Endodermal cell (in vitro differentiated cells): ENCODE measurements at regions not wholly inside any gene's neighbourhood (a gene's known extent, or its start where the extent isn't known, plus 50 kb on each side); places are given as distances from the start of the nearest gene placed in this dataset.
"Not testable (repeated sequence)": the region's sequence is repeated elsewhere in the genome, so short reads cannot be mapped to it uniquely, and the experiment has no call there.

Experiments used
- DNase-seq: peaks from one replicate; pipeline ENCODE4 v3.0.0-alpha.2; 2017
- H3K27ac ChIP-seq: 2 replicates; pipeline ENCODE4 v1.5.1; 2013; ENCODE audit warnings: mild to moderate bottlenecking, low read depth, low read length, moderate library complexity
- H3K27me3 ChIP-seq: 2 replicates; pipeline ENCODE4 v1.6.1; 2013; ENCODE audit warnings: mild to moderate bottlenecking, low read length, moderate library complexity; ENCODE audit not compliant: insufficient read depth, control insufficient read depth, poor library complexity, severe bottlenecking
- H3K36me3 ChIP-seq: 2 replicates; pipeline ENCODE4 v1.7.0; 2013; ENCODE audit warnings: mild to moderate bottlenecking, low read length, moderate library complexity; ENCODE audit not compliant: control insufficient read depth, insufficient read depth
- H3K4me1 ChIP-seq: one replicate; pipeline ENCODE4 v1.7.0; 2013; ENCODE audit warnings: low read length; ENCODE audit not compliant: control insufficient read depth, insufficient read depth
- H3K4me3 ChIP-seq: 2 replicates; pipeline ENCODE4 v1.5.1; 2013; ENCODE audit warnings: mild to moderate bottlenecking, low read length, moderate library complexity
- H3K9ac ChIP-seq: 2 replicates; pipeline ENCODE4 v1.6.1; 2013; ENCODE audit warnings: mild to moderate bottlenecking, low read length, moderate library complexity; ENCODE audit not compliant: poor library complexity, severe bottlenecking; ENCODE audit errors: extremely low read depth
- H3K9me3 ChIP-seq: 2 replicates; pipeline ENCODE4 v1.6.1; 2013; ENCODE audit warnings: mild to moderate bottlenecking, low read length, moderate library complexity; ENCODE audit not compliant: control insufficient read depth
- H3K27ac Mint-ChIP-seq: 2 replicates; pipeline ENCODE4 v1.8.0; 2020; ENCODE audit warnings: mixed read lengths
- H3K27me3 Mint-ChIP-seq: 2 replicates; pipeline ENCODE4 v1.8.0; 2021; ENCODE audit warnings: mild to moderate bottlenecking, mixed read lengths; ENCODE audit not compliant: insufficient read depth
- H3K36me3 Mint-ChIP-seq: 2 replicates; pipeline ENCODE4 v1.8.0; 2020; ENCODE audit warnings: low read depth, mixed read lengths
- H3K4me1 Mint-ChIP-seq: 2 replicates; pipeline ENCODE4 v1.8.0; 2020; ENCODE audit warnings: mixed read lengths
- H3K4me3 Mint-ChIP-seq: 2 replicates; pipeline ENCODE4 v1.8.0; 2020; ENCODE audit warnings: mild to moderate bottlenecking, moderate library complexity, mixed read lengths
- H3K9me3 Mint-ChIP-seq: 2 replicates; pipeline ENCODE4 v1.8.0; 2020; ENCODE audit warnings: mild to moderate bottlenecking, mixed read lengths
- CTCF ChIP-seq: fragments of 200-600 bp; sonication (generic); conservative IDR thresholded peaks from 2 replicates; pipeline ENCODE4 v1.5.0; 2021; ENCODE audit warnings: antibody characterized with exemption, mild to moderate bottlenecking
- WGBS, 2 experiments: methylation state at CpG; one replicate each; pipeline versions ENCODE4 v1.1.5 to v1.1.7; 2013; ENCODE audit warnings: missing lambda C conversion rate in 2 of 2, mixed read lengths in 1 of 2; ENCODE audit not compliant: insufficient coverage in 1 of 2, insufficient read length in 1 of 2; 5-methylcytosine and 5-hydroxymethylcytosine counted together

- peaks cover 50% of the 10 kb centered on the region for H3K27me3 Mint-ChIP-seq
- TF ChIP-seq CTCF, result no peak
- H3K4me3 Mint-ChIP-seq, result no peak overlapping the region
- 89 to 91% methylated on average over 12 to 21 of the region's 21 CpGs for WGBS, 2 experiments
- no peaks in the 10 kb centered on the region for H3K36me3 ChIP-seq
- H3K4me1 ChIP-seq, result no peaks in the 10 kb centered on the region
- H3K9ac ChIP-seq, result no peak overlapping the region
- H3K27me3 ChIP-seq, result peaks cover 17% of the 10 kb centered on the region
- no peak overlapping the region for H3K27ac ChIP-seq
- H3K4me3 ChIP-seq, result no peak overlapping the region
- no peaks in the 10 kb centered on the region for H3K36me3 Mint-ChIP-seq
- no peak overlapping the region for H3K27ac Mint-ChIP-seq
- peaks cover 15% of the 10 kb centered on the region for H3K4me1 Mint-ChIP-seq
- no peak for DNase-seq
- H3K9me3 ChIP-seq, result no peaks in the 10 kb centered on the region
- H3K9me3 Mint-ChIP-seq, result peaks cover 11% of the 10 kb centered on the region
Observed at GRCh38 chr6:28638787-28639430, 113.2 kb downstream of the GPX5 start.

- DNase-seq, H3K4me1 Mint-ChIP-seq, H3K4me1 ChIP-seq, H3K27ac ChIP-seq, H3K9me3 ChIP-seq, H3K9ac ChIP-seq, H3K36me3 ChIP-seq, H3K27ac Mint-ChIP-seq, H3K4me3 Mint-ChIP-seq, H3K4me3 ChIP-seq, H3K36me3 Mint-ChIP-seq: not testable (repeated sequence)
- H3K27me3 ChIP-seq, result peaks cover 15% of the 10 kb centered on the region
- Mint-ChIP-seq H3K9me3 (peaks cover 11% of the 10 kb centered on the region), H3K27me3 (peaks cover 43% of the 10 kb centered on the region)
- WGBS, 2 experiments, result 96 to 98% methylated on average over 16 to 44 of the region's 47 CpGs
Observed at GRCh38 chr6:28639445-28640290, 114.0 kb downstream of the GPX5 start.

GRCh38 chr6:28643017-28643740 is 117.5 kb downstream of the GPX5 start:
- Mint-ChIP-seq H3K4me1 (peaks cover 8% of the 10 kb centered on the region), H3K36me3 (no peaks in the 10 kb centered on the region), H3K27me3 (peaks cover 12% of the 10 kb centered on the region), H3K4me3 (peak overlapping the region; percentile 34), H3K9me3 (peaks cover 11% of the 10 kb centered on the region), H3K27ac (no peak overlapping the region)
- WGBS, 2 experiments, result 10% methylated on average over 9 of the region's 9 CpGs; no CpG with 5 or more reads in 1 of the 2 experiments
- TF ChIP-seq CTCF, result no peak
- H3K4me3 ChIP-seq, result no peak overlapping the region
- peak; percentile 90 for DNase-seq
- no peaks in the 10 kb centered on the region for H3K4me1 ChIP-seq
- no peaks in the 10 kb centered on the region for H3K9me3 ChIP-seq
- no peaks in the 10 kb centered on the region for H3K36me3 ChIP-seq
- no peaks in the 10 kb centered on the region for H3K27me3 ChIP-seq
- H3K27ac ChIP-seq, result no peak overlapping the region
- H3K9ac ChIP-seq, result no peak overlapping the region
